ENCODE measurements at regions not wholly inside any gene's neighbourhood (a gene's known extent, or its start where the extent isn't known, plus 50 kb on each side); places are given as distances from the start of the nearest gene placed in this dataset.

DNA sequence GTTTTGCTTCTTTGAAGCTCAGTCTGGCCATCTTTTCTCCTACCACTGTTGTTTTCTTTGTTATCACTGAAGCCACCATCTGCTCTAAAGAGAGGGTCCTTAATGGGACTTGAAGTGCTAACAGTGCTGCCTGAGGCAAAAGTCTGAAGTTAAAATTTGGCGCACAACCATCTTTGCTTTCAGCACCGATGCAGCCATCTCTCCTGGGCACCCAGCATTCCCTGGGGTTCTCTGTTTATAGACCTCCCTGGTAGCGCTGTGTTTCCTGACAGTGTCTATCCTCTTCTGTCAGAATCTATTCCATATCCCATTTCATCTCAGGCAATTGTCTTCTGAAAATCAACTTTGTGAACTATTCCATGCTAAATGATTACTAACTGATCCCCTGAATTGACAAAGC, 491.5 kb upstream of the MPDZ start:
- Histone ChIP-seq H3K9me3 (ENCODE audit: low read length) (no peaks in the 10 kb centered on the region), H3K4me1 (ENCODE audit: insufficient read depth, low read length) (no peaks in the 10 kb centered on the region), H3K27ac (ENCODE audit: low read depth, low read length) (no peak overlapping the region), H3K4me3 (ENCODE audit: low read depth in 1 of 2, low read length in 2 of 2) (no peak overlapping the region), H3K27me3 (ENCODE audit: control insufficient read depth in 1 of 2, insufficient read depth in 2 of 2, low read length in 2 of 2) (no peaks in the 10 kb centered on the region), H3K36me3 (ENCODE audit: insufficient read depth, low read length) (no peaks in the 10 kb centered on the region), H3K9ac (ENCODE audit: low read length) (no peak overlapping the region)

DNA sequence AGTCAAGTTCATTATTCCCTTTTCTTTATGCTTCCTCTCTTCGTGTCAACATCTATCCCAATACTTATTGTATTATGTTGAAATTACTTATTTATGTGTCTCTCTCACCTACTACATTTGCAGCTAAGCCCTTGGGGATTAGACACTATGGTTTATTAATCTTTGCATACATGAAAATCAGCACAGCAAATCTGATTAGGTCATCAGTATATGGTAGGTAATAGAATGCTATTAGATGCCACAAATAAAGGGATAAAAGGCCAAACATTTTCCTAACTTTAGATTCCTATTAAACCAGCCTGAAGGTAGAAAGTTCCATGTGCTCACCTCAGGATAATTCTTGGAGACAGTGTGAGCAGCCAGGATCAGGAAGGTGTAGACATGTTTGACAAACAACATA, 490.1 kb upstream of the MPDZ start:
- no peaks in the 10 kb centered on the region for H3K36me3 ChIP-seq (ENCODE audit: insufficient read depth, low read length)
- H3K4me1 ChIP-seq (ENCODE audit: insufficient read depth, low read length) = no peaks in the 10 kb centered on the region
- H3K4me3 ChIP-seq (ENCODE audit: low read depth in 1 of 2, low read length in 2 of 2) = no peak overlapping the region
- H3K9me3 ChIP-seq (ENCODE audit: low read length) = no peaks in the 10 kb centered on the region
- H3K9ac ChIP-seq (ENCODE audit: low read length) = no peak overlapping the region
- no peak overlapping the region for H3K27ac ChIP-seq (ENCODE audit: low read depth, low read length)
- H3K27me3 ChIP-seq (ENCODE audit: control insufficient read depth in 1 of 2, insufficient read depth in 2 of 2, low read length in 2 of 2) = no peaks in the 10 kb centered on the region

DNA sequence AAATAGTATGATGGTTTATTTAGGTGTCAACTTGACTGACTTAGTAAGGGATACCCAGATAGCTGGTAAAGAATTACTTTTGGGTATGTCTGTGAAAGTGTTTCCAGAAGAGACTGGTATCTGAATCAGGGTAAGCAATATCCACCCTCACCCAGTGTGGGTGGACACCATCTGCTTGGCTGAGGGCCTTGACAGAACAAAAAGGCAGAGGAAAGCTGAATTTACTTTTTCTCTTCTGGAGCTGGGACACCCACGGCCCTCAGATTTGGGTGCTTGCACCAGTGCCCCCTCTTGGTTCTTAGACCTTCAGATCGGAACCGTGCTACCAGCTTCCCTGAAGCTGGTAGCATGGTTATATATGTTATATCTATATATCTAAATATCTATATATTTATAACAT, 489.5 kb upstream of the MPDZ start:
- H3K27ac ChIP-seq (ENCODE audit: low read depth, low read length) = no peak overlapping the region
- H3K27me3 ChIP-seq (ENCODE audit: control insufficient read depth in 1 of 2, insufficient read depth in 2 of 2, low read length in 2 of 2) = no peaks in the 10 kb centered on the region
- no peaks in the 10 kb centered on the region for H3K9me3 ChIP-seq (ENCODE audit: low read length)
- no peak overlapping the region for H3K4me3 ChIP-seq (ENCODE audit: low read depth in 1 of 2, low read length in 2 of 2)
- H3K4me1 ChIP-seq (ENCODE audit: insufficient read depth, low read length) = no peaks in the 10 kb centered on the region
- H3K36me3 ChIP-seq (ENCODE audit: insufficient read depth, low read length) = no peaks in the 10 kb centered on the region
- no peak overlapping the region for H3K9ac ChIP-seq (ENCODE audit: low read length)

DNA sequence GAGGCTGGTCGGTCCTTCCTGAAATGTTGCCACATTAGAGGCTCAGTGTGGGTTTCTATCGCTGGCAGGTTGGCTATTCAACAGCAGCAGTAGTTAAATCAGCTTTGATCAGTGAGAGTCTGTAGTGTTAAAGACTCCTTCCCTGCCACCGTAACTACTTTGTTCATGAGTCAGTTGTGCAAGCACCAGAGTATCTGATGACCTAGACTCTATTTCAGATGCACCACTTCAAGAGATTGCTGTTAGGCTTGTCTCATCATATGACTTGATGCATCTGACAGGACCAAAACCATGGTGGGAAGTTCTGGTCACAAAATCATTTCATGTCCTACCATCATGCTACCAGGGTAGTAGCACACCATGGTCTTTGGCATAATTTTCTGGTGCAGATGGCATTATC, 482.7 kb upstream of the MPDZ start:
- no peaks in the 10 kb centered on the region for H3K36me3 ChIP-seq (ENCODE audit: insufficient read depth, low read length)

DNA sequence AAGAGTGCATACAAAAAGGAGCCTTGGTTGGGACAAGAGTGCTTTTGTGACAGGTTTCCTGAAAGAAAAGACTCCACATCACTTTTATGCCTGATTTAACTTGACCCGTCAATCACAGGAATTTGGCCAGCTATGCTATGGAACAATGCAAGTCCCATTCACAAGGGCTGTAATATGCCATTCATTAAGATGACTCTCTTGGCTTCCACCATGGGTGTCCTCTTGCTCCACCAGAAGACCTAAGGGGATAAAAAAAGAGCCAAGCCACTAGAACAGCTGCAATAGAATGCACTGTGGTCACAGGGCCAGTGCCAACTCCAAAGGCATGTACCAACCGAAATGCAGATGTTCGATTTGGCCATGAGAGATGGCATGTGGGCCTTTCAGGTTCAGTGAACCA, 480.1 kb upstream of the MPDZ start:
- no peaks in the 10 kb centered on the region for H3K4me1 ChIP-seq (ENCODE audit: insufficient read depth, low read length)
- H3K27ac ChIP-seq (ENCODE audit: low read depth, low read length) = no peak overlapping the region
- H3K9ac ChIP-seq (ENCODE audit: low read length) = no peak overlapping the region
- no peaks in the 10 kb centered on the region for H3K27me3 ChIP-seq (ENCODE audit: control insufficient read depth in 1 of 2, insufficient read depth in 2 of 2, low read length in 2 of 2)
- H3K36me3 ChIP-seq (ENCODE audit: insufficient read depth, low read length) = no peaks in the 10 kb centered on the region
- H3K9me3 ChIP-seq (ENCODE audit: low read length) = no peaks in the 10 kb centered on the region
- no peak overlapping the region for H3K4me3 ChIP-seq (ENCODE audit: low read depth in 1 of 2, low read length in 2 of 2)

More for the DNA sequence above, 482.7 kb upstream of the MPDZ start:
- H3K27ac ChIP-seq (ENCODE audit: low read depth, low read length) = no peak overlapping the region
- no peaks in the 10 kb centered on the region for H3K27me3 ChIP-seq (ENCODE audit: control insufficient read depth in 1 of 2, insufficient read depth in 2 of 2, low read length in 2 of 2)
- no peak overlapping the region for H3K4me3 ChIP-seq (ENCODE audit: low read depth in 1 of 2, low read length in 2 of 2)
- no peak overlapping the region for H3K9ac ChIP-seq (ENCODE audit: low read length)
- H3K4me1 ChIP-seq (ENCODE audit: insufficient read depth, low read length) = no peaks in the 10 kb centered on the region
- no peaks in the 10 kb centered on the region for H3K9me3 ChIP-seq (ENCODE audit: low read length)

DNA sequence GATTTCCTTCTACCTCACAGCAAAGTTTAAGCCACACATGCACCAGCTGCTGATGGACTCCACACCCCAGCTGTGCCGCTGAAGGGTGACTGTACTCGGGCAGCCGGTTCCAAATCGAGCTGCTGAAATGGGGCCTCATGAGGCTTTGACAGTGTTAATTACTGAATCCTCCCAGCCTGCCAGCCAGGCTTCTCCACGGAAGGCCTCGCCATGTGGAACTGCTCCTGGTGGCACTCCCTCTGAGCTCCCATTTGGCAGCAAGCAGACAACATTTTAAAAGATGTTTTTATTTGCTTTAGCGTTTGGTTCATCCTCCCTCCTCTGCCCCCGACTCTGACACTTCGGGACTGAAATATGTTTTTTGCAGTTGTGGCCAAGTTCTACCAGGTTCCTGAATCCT, 479.4 kb upstream of the MPDZ start:
- Histone ChIP-seq H3K9me3 (ENCODE audit: low read length) (no peaks in the 10 kb centered on the region), H3K27ac (ENCODE audit: low read depth, low read length) (no peak overlapping the region), H3K27me3 (ENCODE audit: control insufficient read depth in 1 of 2, insufficient read depth in 2 of 2, low read length in 2 of 2) (no peaks in the 10 kb centered on the region), H3K4me1 (ENCODE audit: insufficient read depth, low read length) (no peaks in the 10 kb centered on the region), H3K9ac (ENCODE audit: low read length) (no peak overlapping the region), H3K4me3 (ENCODE audit: low read depth in 1 of 2, low read length in 2 of 2) (no peak overlapping the region), H3K36me3 (ENCODE audit: insufficient read depth, low read length) (no peaks in the 10 kb centered on the region)

DNA sequence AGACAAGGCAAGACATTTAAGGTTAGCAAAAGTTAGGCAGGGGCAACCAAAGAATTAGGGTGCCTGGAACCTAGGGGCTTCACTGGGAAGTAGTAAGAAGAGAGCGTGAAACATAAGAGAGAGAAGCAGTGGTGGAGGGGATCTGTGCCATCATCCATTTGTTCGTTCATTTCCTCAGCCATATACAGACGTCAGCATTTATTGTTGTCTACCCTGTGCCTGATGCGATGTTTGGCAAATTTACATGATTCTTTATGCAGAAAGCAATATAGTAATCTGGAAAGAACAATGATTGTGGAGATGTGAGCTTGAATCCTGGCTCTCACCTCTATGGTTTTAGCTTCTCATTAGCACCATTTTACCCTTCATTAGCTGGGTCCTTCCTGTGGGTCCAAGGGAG, 477.5 kb upstream of the MPDZ start:
- no peaks in the 10 kb centered on the region for H3K9me3 ChIP-seq (ENCODE audit: low read length)
- no peak overlapping the region for H3K27ac ChIP-seq (ENCODE audit: low read depth, low read length)
- H3K27me3 ChIP-seq (ENCODE audit: control insufficient read depth in 1 of 2, insufficient read depth in 2 of 2, low read length in 2 of 2) = no peaks in the 10 kb centered on the region
- H3K4me1 ChIP-seq (ENCODE audit: insufficient read depth, low read length) = no peaks in the 10 kb centered on the region
- H3K9ac ChIP-seq (ENCODE audit: low read length) = no peak overlapping the region
- no peaks in the 10 kb centered on the region for H3K36me3 ChIP-seq (ENCODE audit: insufficient read depth, low read length)
- H3K4me3 ChIP-seq (ENCODE audit: low read depth in 1 of 2, low read length in 2 of 2) = no peak overlapping the region

DNA sequence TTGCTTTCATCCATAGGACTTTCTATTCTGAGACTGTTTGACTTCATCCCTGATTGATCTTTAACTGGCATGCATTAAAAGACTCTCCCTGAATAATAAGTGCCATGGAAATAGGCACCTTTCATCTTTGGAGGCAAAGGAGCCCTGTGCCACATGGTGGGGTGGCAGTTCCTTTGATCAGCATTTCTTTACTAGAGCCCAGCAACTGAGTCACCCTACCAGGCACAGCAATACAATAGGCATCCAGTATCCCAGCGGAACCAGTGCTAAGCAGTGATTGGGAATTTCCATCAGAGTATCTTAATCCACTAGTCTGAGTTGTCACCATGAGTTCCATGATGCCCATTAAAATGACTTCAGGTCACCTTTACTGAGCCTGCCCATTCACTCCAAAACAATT, 476.1 kb upstream of the MPDZ start:
- no peak overlapping the region for H3K9ac ChIP-seq (ENCODE audit: low read length)
- H3K9me3 ChIP-seq (ENCODE audit: low read length) = no peaks in the 10 kb centered on the region
- no peaks in the 10 kb centered on the region for H3K4me1 ChIP-seq (ENCODE audit: insufficient read depth, low read length)
- H3K27me3 ChIP-seq (ENCODE audit: control insufficient read depth in 1 of 2, insufficient read depth in 2 of 2, low read length in 2 of 2) = no peaks in the 10 kb centered on the region
- H3K4me3 ChIP-seq (ENCODE audit: low read depth in 1 of 2, low read length in 2 of 2) = no peak overlapping the region
- no peaks in the 10 kb centered on the region for H3K36me3 ChIP-seq (ENCODE audit: insufficient read depth, low read length)
- no peak overlapping the region for H3K27ac ChIP-seq (ENCODE audit: low read depth, low read length)

DNA sequence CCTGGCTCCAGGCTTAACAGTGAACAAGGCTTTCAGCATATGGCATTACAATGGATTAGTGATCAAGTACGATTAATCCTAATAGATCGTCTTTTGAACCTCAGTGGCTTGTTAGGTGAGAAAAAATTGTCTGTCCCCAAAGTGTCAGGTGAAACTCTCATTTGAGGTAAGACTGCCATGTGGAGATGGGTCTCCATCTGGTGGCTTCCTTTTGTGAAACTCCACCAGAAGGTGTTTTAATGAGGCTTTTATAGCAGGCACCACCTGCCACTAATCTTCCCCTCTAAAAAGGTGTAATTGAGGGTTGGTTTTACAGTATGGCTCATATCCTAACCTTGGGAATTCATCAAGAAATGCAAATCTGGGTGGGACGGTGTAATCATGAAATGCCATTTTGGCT, 471.1 kb upstream of the MPDZ start:
- Histone ChIP-seq H3K9me3 (ENCODE audit: low read length) (no peaks in the 10 kb centered on the region), H3K4me3 (ENCODE audit: low read depth in 1 of 2, low read length in 2 of 2) (no peak overlapping the region), H3K27me3 (ENCODE audit: control insufficient read depth in 1 of 2, insufficient read depth in 2 of 2, low read length in 2 of 2) (no peaks in the 10 kb centered on the region), H3K9ac (ENCODE audit: low read length) (no peak overlapping the region), H3K4me1 (ENCODE audit: insufficient read depth, low read length) (no peaks in the 10 kb centered on the region), H3K27ac (ENCODE audit: low read depth, low read length) (no peak overlapping the region), H3K36me3 (ENCODE audit: insufficient read depth, low read length) (no peaks in the 10 kb centered on the region)

DNA sequence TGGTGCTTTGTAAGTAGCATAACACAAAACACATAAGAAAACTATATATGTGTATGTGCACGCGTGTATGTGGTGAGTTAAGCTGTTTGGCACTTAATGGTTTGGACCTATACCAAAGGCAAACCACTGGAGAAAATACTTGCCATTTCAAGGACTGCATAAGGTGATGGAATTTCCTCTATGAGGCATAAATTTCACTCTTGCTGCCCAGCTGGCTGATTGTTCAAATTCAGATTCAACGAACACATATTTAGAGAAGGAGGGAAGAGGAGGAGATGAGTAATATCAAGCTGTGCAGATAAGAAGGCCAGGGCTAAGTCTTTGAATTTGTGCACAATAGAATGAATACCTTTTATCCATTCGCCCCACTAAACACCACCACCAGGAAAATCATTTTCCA, 470.6 kb upstream of the MPDZ start:
- H3K36me3 ChIP-seq (ENCODE audit: insufficient read depth, low read length) = no peaks in the 10 kb centered on the region
- no peaks in the 10 kb centered on the region for H3K4me1 ChIP-seq (ENCODE audit: insufficient read depth, low read length)
- H3K9me3 ChIP-seq (ENCODE audit: low read length) = no peaks in the 10 kb centered on the region
- no peaks in the 10 kb centered on the region for H3K27me3 ChIP-seq (ENCODE audit: control insufficient read depth in 1 of 2, insufficient read depth in 2 of 2, low read length in 2 of 2)
- no peak overlapping the region for H3K27ac ChIP-seq (ENCODE audit: low read depth, low read length)
- H3K9ac ChIP-seq (ENCODE audit: low read length) = no peak overlapping the region
- no peak overlapping the region for H3K4me3 ChIP-seq (ENCODE audit: low read depth in 1 of 2, low read length in 2 of 2)

DNA sequence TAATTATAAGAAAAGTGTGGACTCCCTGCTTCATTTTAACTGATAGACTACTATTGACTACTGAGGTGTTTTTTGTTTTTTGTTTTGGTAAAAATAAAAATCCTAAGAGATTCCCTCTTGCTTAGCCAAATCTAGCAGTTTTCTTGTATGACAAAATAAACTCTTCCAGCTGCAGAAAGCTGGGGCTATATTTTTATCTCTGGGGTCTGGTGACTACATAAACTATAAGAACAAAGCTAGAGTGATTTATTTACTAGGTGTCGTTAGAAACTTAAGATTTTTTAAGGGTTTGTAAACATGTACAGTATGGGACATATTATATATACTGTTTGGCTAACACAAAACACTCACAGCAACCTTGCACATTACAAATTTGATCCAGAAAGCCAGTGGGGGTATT, 467.4 kb upstream of the MPDZ start:
- H3K36me3 ChIP-seq (ENCODE audit: insufficient read depth, low read length) = no peaks in the 10 kb centered on the region
- no peak overlapping the region for H3K27ac ChIP-seq (ENCODE audit: low read depth, low read length)
- no peak overlapping the region for H3K4me3 ChIP-seq (ENCODE audit: low read depth in 1 of 2, low read length in 2 of 2)
- H3K4me1 ChIP-seq (ENCODE audit: insufficient read depth, low read length) = no peaks in the 10 kb centered on the region
- no peak overlapping the region for H3K9ac ChIP-seq (ENCODE audit: low read length)
- H3K9me3 ChIP-seq (ENCODE audit: low read length) = no peaks in the 10 kb centered on the region
- no peaks in the 10 kb centered on the region for H3K27me3 ChIP-seq (ENCODE audit: control insufficient read depth in 1 of 2, insufficient read depth in 2 of 2, low read length in 2 of 2)

DNA sequence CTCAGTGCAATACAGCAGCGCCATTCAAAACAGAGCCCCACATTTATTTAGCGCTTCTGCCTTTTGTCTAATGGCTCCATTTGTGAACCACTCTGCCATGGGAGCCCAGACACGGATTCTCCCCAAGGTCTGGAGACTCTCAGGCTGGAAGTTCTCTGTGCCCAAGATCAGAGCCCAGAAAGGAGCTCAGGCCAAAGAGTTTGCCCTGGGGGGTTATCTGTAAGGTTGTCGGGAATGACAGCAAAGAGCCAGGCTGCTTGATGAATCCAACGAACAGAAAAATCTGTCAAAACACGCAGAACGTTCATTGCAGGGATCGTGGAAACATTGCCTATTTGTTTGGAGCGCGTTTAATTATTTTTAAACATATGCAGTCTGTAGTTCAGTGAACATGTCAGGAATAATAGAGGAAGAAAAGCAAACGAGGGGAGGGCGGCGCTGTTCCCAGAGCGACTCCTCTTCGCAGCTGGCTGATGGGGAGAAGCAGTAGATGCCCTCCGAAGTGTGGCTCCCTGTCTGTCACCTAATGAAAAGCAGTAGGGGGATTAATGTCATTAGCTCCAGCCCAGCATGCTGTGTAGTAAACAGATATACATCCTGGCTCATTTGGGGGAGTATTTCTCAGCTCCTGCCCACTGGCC, 464.9 kb upstream of the MPDZ start:
- H3K27ac ChIP-seq (ENCODE audit: low read depth, low read length) = no peak overlapping the region
- H3K9me3 ChIP-seq (ENCODE audit: low read length) = no peaks in the 10 kb centered on the region
- no peaks in the 10 kb centered on the region for H3K27me3 ChIP-seq (ENCODE audit: control insufficient read depth in 1 of 2, insufficient read depth in 2 of 2, low read length in 2 of 2)
- no peak overlapping the region for H3K4me3 ChIP-seq (ENCODE audit: low read depth in 1 of 2, low read length in 2 of 2)
- no peaks in the 10 kb centered on the region for H3K36me3 ChIP-seq (ENCODE audit: insufficient read depth, low read length)
- H3K4me1 ChIP-seq (ENCODE audit: insufficient read depth, low read length) = no peaks in the 10 kb centered on the region
- no peak overlapping the region for H3K9ac ChIP-seq (ENCODE audit: low read length)
